GM06990 (cell line): ENCODE measurements at regions not wholly inside any gene's neighbourhood (a gene's known extent, or its start where the extent isn't known, plus 50 kb on each side); places are given as distances from the start of the nearest gene placed in this dataset.
"Not testable (repeated sequence)": the region's sequence is repeated elsewhere in the genome, so short reads cannot be mapped to it uniquely, and the experiment has no call there.

Experiments used
- DNase-seq: peaks from one replicate; pipeline ENCODE4 v3.0.0-alpha.2; 2011; ENCODE audit not compliant: insufficient read length; ENCODE audit errors: extremely low read depth
- H3K27me3 ChIP-seq: replicated peaks from 2 replicates; pipeline ENCODE4 v1.6.0; 2011; ENCODE audit warnings: low read length; ENCODE audit not compliant: control insufficient read depth, insufficient read depth
- H3K36me3 ChIP-seq: 2 replicates; pipeline ENCODE4 v1.5.1; 2011; ENCODE audit warnings: low read length; ENCODE audit not compliant: control insufficient read depth, insufficient read depth
- H3K4me3 ChIP-seq: replicated peaks from 2 replicates; pipeline ENCODE4 v1.5.1; 2011; ENCODE audit warnings: low read depth, mild to moderate bottlenecking, control low read depth, low read length
- CTCF ChIP-seq: IDR thresholded peaks from 2 replicates; pipeline ENCODE4 v1.5.1; 2011; ENCODE audit warnings: low read length, control low read depth, mild to moderate bottlenecking, inconsistent platforms; ENCODE audit not compliant: insufficient read depth, poor library complexity, severe bottlenecking

- no peak for TF ChIP-seq CTCF
- H3K4me3 ChIP-seq = no peak overlapping the region
Observed at GRCh38 chr10:78214955-78215354, 181.3 kb downstream of the RPS24 start.

GRCh38 chr10:78215645-78216044, 182.0 kb downstream of the RPS24 start:
- DNase-seq = no peak
- TF ChIP-seq CTCF = no peak
- Histone ChIP-seq H3K4me3 (no peak overlapping the region), H3K27me3 (peaks cover 1% of the 10 kb centered on the region; the same call in 1 of the 2 replicates), H3K36me3 (no peaks in the 10 kb centered on the region)

More at GRCh38 chr10:78214955-78215354, 181.3 kb downstream of the RPS24 start:
- no peak for DNase-seq
- H3K27me3 ChIP-seq = peaks cover 1% of the 10 kb centered on the region; the same call in 1 of the 2 replicates
- no peaks in the 10 kb centered on the region for H3K36me3 ChIP-seq

GRCh38 chr10:78217336-78217735, 183.7 kb downstream of the RPS24 start:
- Histone ChIP-seq H3K36me3 (no peaks in the 10 kb centered on the region), H3K27me3 (peaks cover 1% of the 10 kb centered on the region; the same call in 1 of the 2 replicates), H3K4me3 (no peak overlapping the region)
- TF ChIP-seq CTCF = no peak
- no peak for DNase-seq

GRCh38 chr10:78218798-78219490, 185.3 kb downstream of the RPS24 start:
- TF ChIP-seq CTCF = no peak
- no peak for DNase-seq
- peaks cover 1% of the 10 kb centered on the region; the same call in 1 of the 2 replicates for H3K27me3 ChIP-seq
- H3K36me3 ChIP-seq = no peaks in the 10 kb centered on the region
- H3K4me3 ChIP-seq = no peak overlapping the region

GRCh38 chr10:78219568-78219967, 185.9 kb downstream of the RPS24 start:
- H3K36me3 ChIP-seq, DNase-seq, H3K27me3 ChIP-seq: not testable (repeated sequence)

GRCh38 chr10:78220781-78221180, 187.1 kb downstream of the RPS24 start:
- no peak overlapping the region for H3K4me3 ChIP-seq
- no peak for DNase-seq
- H3K27me3 ChIP-seq = peaks cover 1% of the 10 kb centered on the region
- no peaks in the 10 kb centered on the region for H3K36me3 ChIP-seq
- no peak for TF ChIP-seq CTCF

More at GRCh38 chr10:78219568-78219967, 185.9 kb downstream of the RPS24 start:
- H3K4me3 ChIP-seq = not testable (repeated sequence)
